ENCODE measurements at regions not wholly inside any gene's neighbourhood (a gene's known extent, or its start where the extent isn't known, plus 50 kb on each side); places are given as distances from the start of the nearest gene placed in this dataset.
"Not testable (repeated sequence)": the region's sequence is repeated elsewhere in the genome, so short reads cannot be mapped to it uniquely, and the experiment has no call there.

- DNase-seq (ENCODE audit: low spot score) = no peak
- ATAC-seq = no peak
- intact Hi-C loops (cut with DNase I) = no loop called here
Observed at GRCh38 chr21:35609263-35609662, 451.1 kb downstream of the SETD4 start.

GRCh38 chr21:35607406-35607805 lies 452.9 kb downstream of the SETD4 start:
- intact Hi-C loops (cut with DNase I) = no loop called here
- ATAC-seq (no peak), DNase-seq (ENCODE audit: low spot score) (no peak)

- intact Hi-C loops (cut with DNase I) = no loop called here
- ATAC-seq = no peak
- DNase-seq (ENCODE audit: low spot score) = no peak
Observed at GRCh38 chr21:35606578-35606977, 453.7 kb downstream of the SETD4 start.

GRCh38 chr21:35606146-35606545 lies 454.2 kb downstream of the SETD4 start:
- ATAC-seq = no peak
- DNase-seq (ENCODE audit: low spot score) = no peak
- intact Hi-C loops (cut with DNase I) = no loop called here

DNA sequence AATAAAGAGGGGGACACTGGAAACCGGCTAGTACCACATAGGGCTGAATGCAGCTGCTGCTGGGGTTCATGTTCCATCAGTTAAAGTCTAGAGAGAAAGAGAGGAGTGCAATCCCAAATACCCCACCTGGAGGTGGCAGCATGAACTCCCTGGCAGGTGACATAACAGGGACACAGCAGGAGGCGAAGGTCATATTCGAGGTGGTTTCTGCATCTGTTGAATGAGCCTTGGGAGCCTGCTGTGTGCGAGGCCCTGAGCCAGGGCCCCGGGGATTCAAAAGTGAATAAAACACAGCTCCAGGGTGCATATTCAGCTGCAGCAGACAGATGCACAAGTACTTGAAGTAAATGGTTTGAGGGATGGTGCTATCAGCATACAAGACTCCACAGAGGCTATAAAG lies 456.8 kb downstream of the SETD4 start:
- intact Hi-C loops (cut with DNase I) = no loop called here
- DNase-seq (ENCODE audit: low spot score) = no peak
- no peak for ATAC-seq

GRCh38 chr21:35602811-35603362 lies 457.4 kb downstream of the SETD4 start:
- intact Hi-C loops (cut with DNase I) = no loop called here
- ATAC-seq (no peak), DNase-seq (ENCODE audit: low spot score) (no peak)

DNA sequence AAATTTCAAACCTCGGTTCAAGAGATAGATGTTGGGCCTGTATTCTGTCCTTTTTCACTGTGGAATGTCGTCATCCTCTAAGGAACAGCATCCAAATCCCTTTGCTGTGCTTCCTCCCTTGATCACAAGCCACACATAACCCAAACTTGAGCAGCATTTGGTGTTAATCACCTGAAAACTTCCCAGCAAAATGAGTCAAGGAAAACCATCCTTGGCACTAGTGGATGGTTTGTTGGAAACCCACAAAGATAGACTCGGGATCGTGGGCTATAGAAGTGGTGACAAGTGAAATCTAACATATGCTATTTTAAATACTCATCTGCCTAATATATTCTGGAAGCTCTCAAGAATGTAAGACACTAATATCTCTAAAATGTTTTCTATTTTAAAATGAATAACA lies 459.1 kb downstream of the SETD4 start:
- intact Hi-C loops (cut with DNase I) = no loop called here
- ATAC-seq (no peak), DNase-seq (ENCODE audit: low spot score) (no peak)

GRCh38 chr21:35599164-35599563 lies 461.2 kb downstream of the SETD4 start:
- intact Hi-C loops (cut with DNase I) = no loop called here
- no peak for ATAC-seq

GRCh38 chr21:35597750-35598339 lies 462.5 kb downstream of the SETD4 start:
- ATAC-seq (no peak), DNase-seq (ENCODE audit: low spot score) (no peak)
- intact Hi-C loops (cut with DNase I) = no loop called here

More at GRCh38 chr21:35599164-35599563, 461.2 kb downstream of the SETD4 start:
- DNase-seq (ENCODE audit: low spot score) = no peak

- DNase-seq (ENCODE audit: low spot score) (no peak), ATAC-seq (no peak)
- intact Hi-C loops (cut with DNase I) = no loop called here
Observed at GRCh38 chr21:35594905-35595304, 465.4 kb downstream of the SETD4 start.

GRCh38 chr21:35593000-35593502 lies 467.3 kb downstream of the SETD4 start:
- ATAC-seq (no peak), DNase-seq (ENCODE audit: low spot score) (no peak)
- intact Hi-C loops (cut with DNase I) = no loop called here

DNA sequence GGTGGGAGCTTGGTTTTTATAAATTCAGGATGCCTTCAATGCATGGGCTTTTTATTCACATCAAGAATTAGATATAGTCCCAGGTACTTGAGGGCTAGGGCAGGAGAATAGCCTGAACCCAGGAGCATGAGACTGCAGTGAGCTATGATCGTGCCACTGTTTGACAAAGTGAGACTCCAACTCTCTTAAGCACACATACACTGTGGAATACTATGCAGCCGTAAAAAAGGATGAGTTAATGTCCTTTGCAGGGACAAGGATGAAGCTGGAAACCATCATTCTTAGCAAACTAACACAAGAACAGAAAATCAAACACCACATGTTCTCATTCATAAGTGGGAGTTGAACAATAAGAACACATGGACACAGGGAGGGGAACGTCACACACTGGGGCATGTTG lies 470.0 kb downstream of the SETD4 start:
- DNase-seq (ENCODE audit: low spot score); intact Hi-C loops (cut with DNase I); ATAC-seq: not testable (repeated sequence)

DNA sequence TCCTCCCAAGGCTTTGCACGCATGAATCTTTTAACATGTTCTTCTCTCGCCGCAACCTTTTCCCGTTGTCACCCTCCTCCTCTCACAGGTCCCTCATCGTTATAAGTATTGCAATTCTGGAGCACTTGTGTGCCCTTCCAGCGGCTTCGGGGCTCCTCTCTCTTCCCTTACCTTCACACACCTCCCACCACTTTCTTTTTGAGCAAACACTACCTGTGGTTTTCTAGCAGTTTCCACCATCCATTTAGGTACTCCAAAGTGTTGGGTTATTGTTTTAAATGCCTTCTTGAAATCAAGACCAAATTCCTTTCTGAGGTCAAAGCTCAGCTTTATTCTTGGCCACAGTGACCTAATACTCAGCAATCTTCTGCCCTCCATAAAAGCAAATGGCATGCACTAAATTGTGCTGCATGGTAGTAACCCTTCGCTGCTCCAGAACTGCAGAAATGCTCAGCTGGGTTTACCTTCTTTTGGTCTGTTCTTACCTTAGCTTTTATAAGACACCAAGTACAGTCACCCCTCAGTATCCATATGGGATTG lies 472.4 kb downstream of the SETD4 start:
- DNase-seq (ENCODE audit: low spot score) = no peak
- intact Hi-C loops (cut with DNase I) = no loop called here
- ATAC-seq = no peak

DNA sequence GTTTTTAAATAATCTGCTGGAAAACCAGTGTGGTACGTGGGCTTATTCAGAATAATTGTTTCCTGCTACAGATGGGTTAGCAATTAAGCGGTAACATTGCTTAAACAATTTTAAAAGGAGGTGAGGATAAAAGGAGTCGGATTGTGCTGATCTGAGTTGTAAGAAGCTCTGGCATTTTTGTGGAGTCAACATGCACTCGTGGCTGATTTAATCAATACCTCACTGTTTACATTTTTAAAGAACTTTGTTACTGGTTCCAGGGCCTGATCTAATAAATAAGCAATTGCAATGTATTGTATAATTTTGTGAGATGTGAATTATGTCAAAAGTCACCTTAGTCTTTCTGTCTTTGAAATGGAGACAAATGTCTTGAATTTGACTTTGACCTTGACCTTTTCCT lies 474.0 kb downstream of the SETD4 start:
- intact Hi-C loops (cut with DNase I) = no loop called here
- DNase-seq (ENCODE audit: low spot score) = no peak
- ATAC-seq = no peak

- ATAC-seq (no peak), DNase-seq (ENCODE audit: low spot score) (no peak)
- intact Hi-C loops (cut with DNase I) = no loop called here
Observed at GRCh38 chr21:35585878-35586277, 474.4 kb downstream of the SETD4 start.

- DNase-seq (ENCODE audit: low spot score) (no peak), ATAC-seq (no peak)
- intact Hi-C loops (cut with DNase I) = no loop called here
Observed at GRCh38 chr21:35585155-35585554, 475.2 kb downstream of the SETD4 start.

DNA sequence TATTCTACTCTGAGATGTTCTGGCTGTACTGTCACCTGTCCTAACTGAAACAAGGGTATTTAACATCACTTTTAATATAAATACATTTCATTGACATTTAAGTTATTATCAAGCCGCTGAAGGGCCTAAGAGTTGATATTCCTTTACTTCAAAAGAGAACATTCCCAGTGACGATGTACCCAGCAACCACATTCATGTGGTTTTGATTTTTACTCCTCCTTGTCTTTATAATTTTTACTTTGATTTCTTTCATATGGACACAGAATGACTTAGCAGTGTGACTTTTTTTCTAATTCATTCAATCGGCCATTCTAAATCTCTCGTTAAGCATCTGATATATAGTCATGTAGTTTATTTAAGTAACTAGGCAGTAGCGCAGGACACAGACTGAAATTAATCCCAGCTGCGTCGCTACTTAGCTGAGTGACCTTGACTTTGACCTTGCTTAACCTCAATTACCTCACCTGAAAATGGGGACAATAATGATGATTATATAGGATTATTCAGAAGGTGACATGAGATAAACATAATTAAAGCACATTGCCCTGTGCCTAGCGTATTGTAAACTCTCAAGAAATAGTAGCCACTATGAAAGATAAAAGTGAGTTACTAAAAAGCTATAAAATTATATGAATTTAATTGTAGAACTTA lies 476.6 kb downstream of the SETD4 start:
- no peak for ATAC-seq
- no peak for DNase-seq (ENCODE audit: low spot score)
- intact Hi-C loops (cut with DNase I) = no loop called here

DNA sequence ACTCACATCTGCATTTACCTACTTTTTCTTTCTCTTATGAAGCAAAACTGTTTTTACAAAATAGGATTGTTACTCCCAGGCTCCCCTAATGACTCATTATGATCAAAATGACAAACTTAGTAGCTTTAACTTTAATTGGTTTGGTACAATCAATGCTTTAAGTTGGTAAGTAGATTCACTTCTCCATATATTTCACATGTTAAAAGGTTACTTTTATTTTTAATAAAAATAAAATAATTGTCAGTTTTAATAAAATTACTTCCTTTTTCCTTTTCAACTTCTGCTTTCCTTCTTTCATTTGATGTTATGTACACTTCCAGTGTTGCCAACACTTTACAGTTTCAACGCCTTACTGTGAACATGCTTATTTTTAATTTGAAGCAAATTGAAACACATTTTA lies 477.6 kb downstream of the SETD4 start:
- intact Hi-C loops (cut with DNase I) = no loop called here
- ATAC-seq = no peak
- no peak for DNase-seq (ENCODE audit: low spot score)

- intact Hi-C loops (cut with DNase I) = no loop called here
- ATAC-seq (no peak), DNase-seq (ENCODE audit: low spot score) (no peak)
Observed at GRCh38 chr21:35581640-35582039, 478.7 kb downstream of the SETD4 start.

DNA sequence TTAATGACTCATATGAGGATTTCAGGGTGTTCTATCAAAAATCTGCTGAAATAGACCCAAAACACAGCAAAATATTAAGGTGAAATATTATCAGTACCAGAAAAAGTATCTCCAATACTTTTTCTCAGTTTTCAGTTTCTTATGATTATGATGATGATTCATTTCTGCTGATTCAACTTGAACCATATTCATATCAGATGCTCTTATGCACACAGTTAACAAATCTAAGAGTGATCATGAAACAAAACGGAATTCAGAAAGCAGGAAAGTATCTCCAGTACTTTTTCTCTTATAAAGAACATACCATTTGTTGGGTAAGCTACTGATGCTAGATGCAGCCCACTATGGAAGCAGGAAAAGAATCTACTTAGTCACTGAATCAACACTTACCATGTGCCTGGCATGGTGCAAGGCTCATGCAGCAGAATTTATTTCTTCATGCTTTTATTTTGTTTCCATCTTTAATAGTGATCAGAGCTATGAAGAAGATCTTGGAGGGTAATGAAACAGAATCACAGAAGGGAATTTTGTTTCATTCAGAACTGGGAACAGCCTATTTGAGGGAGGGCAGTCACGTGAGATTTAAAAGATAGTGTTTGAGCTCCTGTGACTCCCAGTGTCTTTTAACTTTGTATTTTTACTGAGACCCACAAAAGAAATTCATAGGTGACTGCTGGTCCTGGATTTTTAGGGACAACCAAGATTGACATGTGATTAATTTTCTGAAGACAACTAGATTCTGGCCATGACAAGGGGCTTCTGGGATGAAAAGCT lies 480.6 kb downstream of the SETD4 start:
- ATAC-seq = no peak

More for the DNA sequence above, 480.6 kb downstream of the SETD4 start:
- intact Hi-C loops (cut with DNase I) = no loop called here
- DNase-seq (ENCODE audit: low spot score) = no peak
